ENCODE measurements at regions not wholly inside any gene's neighbourhood (a gene's known extent, or its start where the extent isn't known, plus 50 kb on each side); places are given as distances from the start of the nearest gene placed in this dataset.

DNA sequence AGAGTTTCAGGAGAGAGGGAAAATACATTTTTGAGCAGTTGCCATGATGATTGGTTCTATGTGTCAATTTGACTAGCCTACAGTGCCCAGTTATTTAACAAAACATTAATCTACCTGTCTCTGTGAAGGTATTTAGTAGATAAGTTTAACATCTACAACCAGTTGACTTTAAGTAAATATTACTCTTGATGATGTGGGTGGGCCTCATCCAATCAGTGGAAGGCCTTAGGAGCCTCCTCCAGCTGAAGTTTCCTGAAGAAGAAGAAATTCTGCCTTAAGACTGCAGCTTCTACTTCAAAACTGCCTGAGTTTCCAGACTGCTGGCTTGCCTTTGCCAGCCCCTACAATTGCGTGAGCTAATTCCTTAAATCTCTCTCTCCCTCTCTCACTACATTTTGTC is 93.6 kb downstream of the OXSM start:
- Histone ChIP-seq H2AFZ (ENCODE audit: low read depth, low read length) (no peak overlapping the region), H3K4me2 (ENCODE audit: insufficient read depth, low read length) (no peak overlapping the region), H3K9ac (ENCODE audit: insufficient read depth in 1 of 2, low read depth in 2 of 2, low read length in 2 of 2) (no peak overlapping the region), H3K4me1 (replicated peaks in 1 of 2; ENCODE audit: control insufficient read depth in 2 of 2, insufficient read depth in 2 of 2, low read length in 2 of 2) (no peaks in the 10 kb centered on the region), H3K36me3 (ENCODE audit: control insufficient read depth, insufficient read depth, low read length) (no peaks in the 10 kb centered on the region), H3K27ac (ENCODE audit: extremely low read depth, low read depth, low read length) (no peak overlapping the region), H3K9me1 (ENCODE audit: control insufficient read depth, insufficient read depth, low read length) (no peaks in the 10 kb centered on the region), H3K4me3 (no peak overlapping the region), H3K79me2 (ENCODE audit: control insufficient read depth, insufficient read depth, low read length) (no peaks in the 10 kb centered on the region), H3K9me3 (replicated peaks; ENCODE audit: control insufficient read depth, insufficient read depth, low read depth, low read length) (no peaks in the 10 kb centered on the region), H3K27me3 (ENCODE audit: control insufficient read depth in 2 of 2, insufficient read depth in 2 of 2, low read length in 2 of 2) (no peaks in the 10 kb centered on the region), H4K20me1 (replicated peaks; ENCODE audit: control insufficient read depth, insufficient read depth, low read length) (no peaks in the 10 kb centered on the region)
- ATAC-seq: no peak
- DNase-seq (ENCODE audit: extremely low read depth in 1 of 4, low spot score in 3 of 4): no peak
- in situ Hi-C loops (cut with MboI): no loop called here
- intact Hi-C loops (cut with micrococcal nuclease): no loop called here
- WGBS (ENCODE audit: insufficient coverage, low coverage, missing lambda C conversion rate): 0% methylated on average over 1 of the region's 1 CpG
- POLR2A ChIA-PET: no interaction called here
- peak; percentile 67 for TF ChIP-seq ZNF134 (CRISPR knock-in tag; conservative IDR thresholded peaks at IDR 0.05)
- TF ChIP-seq, protein P1, sequence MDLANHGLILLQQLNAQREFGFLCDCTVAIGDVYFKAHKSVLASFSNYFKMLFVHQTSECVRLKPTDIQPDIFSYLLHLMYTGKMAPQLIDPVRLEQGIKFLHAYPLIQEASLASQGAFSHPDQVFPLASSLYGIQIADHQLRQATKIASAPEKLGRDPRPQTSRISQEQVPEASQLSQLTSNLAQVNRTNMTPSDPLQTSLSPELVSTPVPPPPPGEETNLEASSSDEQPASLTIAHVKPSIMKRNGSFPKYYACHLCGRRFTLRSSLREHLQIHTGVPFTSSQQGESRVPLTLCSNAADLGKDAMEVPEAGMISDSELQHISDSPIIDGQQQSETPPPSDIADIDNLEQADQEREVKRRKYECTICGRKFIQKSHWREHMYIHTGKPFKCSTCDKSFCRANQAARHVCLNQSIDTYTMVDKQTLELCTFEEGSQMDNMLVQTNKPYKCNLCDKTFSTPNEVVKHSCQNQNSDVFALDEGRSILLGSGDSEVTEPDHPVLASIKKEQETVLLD (IDR thresholded peaks at IDR 0.05): no peak
- BruUV-seq (replicated peaks): no TSS peak
- CTCF ChIA-PET (ENCODE audit: low intra/inter-chr PET ratio): no interaction called here
- no peak for FAIRE-seq

DNA sequence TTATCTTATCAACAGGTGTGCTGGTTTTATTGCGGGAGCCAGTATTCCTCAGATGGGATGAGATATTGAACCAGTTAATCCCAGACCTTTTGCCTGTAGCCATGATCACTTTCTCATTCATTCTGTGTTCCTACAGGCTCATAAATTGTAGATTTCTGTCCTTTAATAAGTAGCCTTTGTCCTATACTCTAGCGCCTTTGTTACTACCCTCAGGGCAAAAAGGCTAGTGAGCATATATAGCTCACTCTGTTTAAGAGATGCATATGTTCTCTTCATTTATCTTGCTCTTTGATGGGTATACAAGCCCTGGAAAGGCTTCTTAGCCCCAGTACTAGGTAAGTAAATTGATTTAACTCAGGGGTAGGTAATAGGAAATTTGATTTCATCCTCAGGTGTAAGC is 95.1 kb downstream of the OXSM start:
- WGBS (ENCODE audit: insufficient coverage, low coverage, missing lambda C conversion rate): 0% methylated on average over 2 of the region's 2 CpGs
- no peak for TF ChIP-seq SIN3B (IDR thresholded peaks at IDR 0.05; ENCODE audit: low read depth)
- TF ChIP-seq KAT2B (IDR thresholded peaks at IDR 0.05; ENCODE audit: low read depth, low read length): no peak
- TF ChIP-seq, protein P2, sequence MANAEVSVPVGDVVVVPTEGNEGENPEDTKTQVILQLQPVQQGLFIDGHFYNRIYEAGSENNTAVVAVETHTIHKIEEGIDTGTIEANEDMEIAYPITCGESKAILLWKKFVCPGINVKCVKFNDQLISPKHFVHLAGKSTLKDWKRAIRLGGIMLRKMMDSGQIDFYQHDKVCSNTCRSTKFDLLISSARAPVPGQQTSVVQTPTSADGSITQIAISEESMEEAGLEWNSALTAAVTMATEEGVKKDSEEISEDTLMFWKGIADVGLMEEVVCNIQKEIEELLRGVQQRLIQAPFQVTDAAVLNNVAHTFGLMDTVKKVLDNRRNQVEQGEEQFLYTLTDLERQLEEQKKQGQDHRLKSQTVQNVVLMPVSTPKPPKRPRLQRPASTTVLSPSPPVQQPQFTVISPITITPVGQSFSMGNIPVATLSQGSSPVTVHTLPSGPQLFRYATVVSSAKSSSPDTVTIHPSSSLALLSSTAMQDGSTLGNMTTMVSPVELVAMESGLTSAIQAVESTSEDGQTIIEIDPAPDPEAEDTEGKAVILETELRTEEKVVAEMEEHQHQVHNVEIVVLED (CRISPR knock-in tag; IDR thresholded peaks at IDR 0.05): no peak
- no peak for TF ChIP-seq CREM (IDR thresholded peaks at IDR 0.05; ENCODE audit: low read depth)
- TF ChIP-seq ZNF121 (CRISPR knock-in tag; conservative IDR thresholded peaks at IDR 0.05): no peak
- TF ChIP-seq KDM4B (IDR thresholded peaks at IDR 0.05; ENCODE audit: borderline replicate concordance in 2 of 2, low read depth in 1 of 2): no peak
- TF ChIP-seq, protein P3, sequence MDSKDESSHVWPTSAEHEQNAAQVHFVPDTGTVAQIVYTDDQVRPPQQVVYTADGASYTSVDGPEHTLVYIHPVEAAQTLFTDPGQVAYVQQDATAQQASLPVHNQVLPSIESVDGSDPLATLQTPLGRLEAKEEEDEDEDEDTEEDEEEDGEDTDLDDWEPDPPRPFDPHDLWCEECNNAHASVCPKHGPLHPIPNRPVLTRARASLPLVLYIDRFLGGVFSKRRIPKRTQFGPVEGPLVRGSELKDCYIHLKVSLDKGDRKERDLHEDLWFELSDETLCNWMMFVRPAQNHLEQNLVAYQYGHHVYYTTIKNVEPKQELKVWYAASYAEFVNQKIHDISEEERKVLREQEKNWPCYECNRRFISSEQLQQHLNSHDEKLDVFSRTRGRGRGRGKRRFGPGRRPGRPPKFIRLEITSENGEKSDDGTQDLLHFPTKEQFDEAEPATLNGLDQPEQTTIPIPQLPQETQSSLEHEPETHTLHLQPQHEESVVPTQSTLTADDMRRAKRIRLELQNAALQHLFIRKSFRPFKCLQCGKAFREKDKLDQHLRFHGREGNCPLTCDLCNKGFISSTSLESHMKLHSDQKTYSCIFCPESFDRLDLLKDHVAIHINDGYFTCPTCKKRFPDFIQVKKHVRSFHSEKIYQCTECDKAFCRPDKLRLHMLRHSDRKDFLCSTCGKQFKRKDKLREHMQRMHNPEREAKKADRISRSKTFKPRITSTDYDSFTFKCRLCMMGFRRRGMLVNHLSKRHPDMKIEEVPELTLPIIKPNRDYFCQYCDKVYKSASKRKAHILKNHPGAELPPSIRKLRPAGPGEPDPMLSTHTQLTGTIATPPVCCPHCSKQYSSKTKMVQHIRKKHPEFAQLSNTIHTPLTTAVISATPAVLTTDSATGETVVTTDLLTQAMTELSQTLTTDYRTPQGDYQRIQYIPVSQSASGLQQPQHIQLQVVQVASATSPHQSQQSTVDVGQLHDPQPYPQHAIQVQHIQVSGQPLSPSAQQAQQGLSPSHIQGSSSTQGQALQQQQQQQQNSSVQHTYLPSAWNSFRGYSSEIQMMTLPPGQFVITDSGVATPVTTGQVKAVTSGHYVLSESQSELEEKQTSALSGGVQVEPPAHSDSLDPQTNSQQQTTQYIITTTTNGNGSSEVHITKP (IDR thresholded peaks at IDR 0.05; ENCODE audit: partially characterized antibody): no peak
- no peak for TF ChIP-seq ZNF263 (CRISPR knock-in tag; IDR thresholded peaks at IDR 0.05; ENCODE audit: borderline replicate concordance)
- TF ChIP-seq HMG20A (CRISPR knock-in tag; conservative IDR thresholded peaks at IDR 0.05): no peak

More for the DNA sequence above, 95.1 kb downstream of the OXSM start:
- BruUV-seq (replicated peaks): no TSS peak
- Histone ChIP-seq H2AFZ (ENCODE audit: low read depth, low read length) (no peak overlapping the region), H3K27me3 (ENCODE audit: control insufficient read depth in 2 of 2, insufficient read depth in 2 of 2, low read length in 2 of 2) (no peaks in the 10 kb centered on the region), H3K4me2 (ENCODE audit: insufficient read depth, low read length) (no peak overlapping the region), H3K4me1 (replicated peaks in 1 of 2; ENCODE audit: control insufficient read depth in 2 of 2, insufficient read depth in 2 of 2, low read length in 2 of 2) (no peaks in the 10 kb centered on the region), H3K27ac (ENCODE audit: extremely low read depth, low read depth, low read length) (no peak overlapping the region), H3K9me1 (ENCODE audit: control insufficient read depth, insufficient read depth, low read length) (no peaks in the 10 kb centered on the region), H3K79me2 (ENCODE audit: control insufficient read depth, insufficient read depth, low read length) (no peaks in the 10 kb centered on the region), H3K4me3 (no peak overlapping the region), H3K9me3 (replicated peaks; ENCODE audit: control insufficient read depth, insufficient read depth, low read depth, low read length) (no peaks in the 10 kb centered on the region), H3K36me3 (ENCODE audit: control insufficient read depth, insufficient read depth, low read length) (no peaks in the 10 kb centered on the region), H3K9ac (ENCODE audit: insufficient read depth in 1 of 2, low read depth in 2 of 2, low read length in 2 of 2) (no peak overlapping the region), H4K20me1 (replicated peaks; ENCODE audit: control insufficient read depth, insufficient read depth, low read length) (no peaks in the 10 kb centered on the region)
- ATAC-seq: no peak
- no peak for FAIRE-seq
- in situ Hi-C loops (cut with MboI) (no loop called here), intact Hi-C loops (cut with micrococcal nuclease) (no loop called here)
- ChIA-PET CTCF (ENCODE audit: low intra/inter-chr PET ratio) (no interaction called here), POLR2A (interaction anchor here (0.6 kb wide), 1 partner anchor 1120 kb away, joined by 3 read pairs; no protein-coding TSS in a partner anchor)
- DNase-seq (ENCODE audit: extremely low read depth in 1 of 4, low spot score in 3 of 4): no peak

All from K562 (cell line).